Astrocyte (in vitro differentiated cells and primary cell): ENCODE measurements at regions not wholly inside any gene's neighbourhood (a gene's known extent, or its start where the extent isn't known, plus 50 kb on each side); places are given as distances from the start of the nearest gene placed in this dataset.
"Not testable (repeated sequence)": the region's sequence is repeated elsewhere in the genome, so short reads cannot be mapped to it uniquely, and the experiment has no call there.

Experiments used
- DNase-seq: peaks from one replicate; pipeline ENCODE4 v3.0.0-alpha.2; 2010; ENCODE audit warnings: low read depth
- FAIRE-seq: peaks from 2 replicates; lab custom pipeline; 2011; peaks lifted over from hg19 to GRCh38; lab: Jason Lieb, UNC
- H2AFZ ChIP-seq: 2 replicates; pipeline ENCODE4 v1.6.0; 2012; ENCODE audit warnings: low read depth, low read length, inconsistent platforms
- H3K27ac ChIP-seq: 2 replicates; pipeline ENCODE4 v1.5.1; 2011; ENCODE audit warnings: low read depth, low read length, inconsistent platforms
- H3K27me3 ChIP-seq: 2 replicates; pipeline ENCODE4 v1.6.0; 2011; ENCODE audit warnings: low read length, inconsistent platforms; ENCODE audit not compliant: insufficient read depth
- H3K36me3 ChIP-seq: 2 replicates; pipeline ENCODE4 v1.5.1; 2011; ENCODE audit warnings: low read length, inconsistent platforms; ENCODE audit not compliant: insufficient read depth
- H3K4me1 ChIP-seq: 2 replicates; pipeline ENCODE4 v1.5.1; 2011; ENCODE audit warnings: low read length, inconsistent platforms; ENCODE audit not compliant: insufficient read depth
- H3K4me2 ChIP-seq: 2 replicates; pipeline ENCODE4 v1.6.0; 2012; ENCODE audit warnings: low read length, inconsistent platforms
- H3K4me3 ChIP-seq: 2 replicates; pipeline ENCODE4 v1.5.1; 2011; ENCODE audit warnings: low read depth, mild to moderate bottlenecking, low read length, inconsistent platforms; ENCODE audit not compliant: insufficient read depth
- H3K79me2 ChIP-seq: 2 replicates; pipeline ENCODE4 v1.6.0; 2012; ENCODE audit warnings: mild to moderate bottlenecking, low read length, inconsistent platforms; ENCODE audit not compliant: insufficient read depth
- H3K9ac ChIP-seq: 2 replicates; pipeline ENCODE4 v1.6.0; 2012; ENCODE audit warnings: mild to moderate bottlenecking, low read length, inconsistent platforms
- H3K9me3 ChIP-seq: 2 replicates; pipeline ENCODE4 v1.5.1; 2012; ENCODE audit warnings: low read depth, mild to moderate bottlenecking, low read length, inconsistent platforms; ENCODE audit not compliant: insufficient read depth
- H4K20me1 ChIP-seq: 2 replicates; pipeline ENCODE4 v1.6.0; 2012; ENCODE audit warnings: low read length, inconsistent platforms; ENCODE audit not compliant: insufficient read depth
- H3K27ac Mint-ChIP-seq: one replicate; pipeline ENCODE4 v1.8.0; 2021; ENCODE audit warnings: mild to moderate bottlenecking, mixed read lengths; ENCODE audit not compliant: unreplicated experiment
- H3K27me3 Mint-ChIP-seq: one replicate; pipeline ENCODE4 v1.8.0; 2021; ENCODE audit warnings: low read depth, mixed read lengths; ENCODE audit not compliant: unreplicated experiment
- H3K36me3 Mint-ChIP-seq: one replicate; pipeline ENCODE4 v1.8.0; 2021; ENCODE audit warnings: low read depth, mixed read lengths; ENCODE audit not compliant: unreplicated experiment
- H3K4me1 Mint-ChIP-seq: one replicate; pipeline ENCODE4 v1.8.0; 2021; ENCODE audit warnings: low read depth, mixed read lengths; ENCODE audit not compliant: unreplicated experiment
- H3K4me3 Mint-ChIP-seq: one replicate; pipeline ENCODE4 v1.8.0; 2021; ENCODE audit warnings: mild to moderate bottlenecking, moderate library complexity, mixed read lengths; ENCODE audit not compliant: unreplicated experiment
- H3K9me3 Mint-ChIP-seq: one replicate; pipeline ENCODE4 v1.8.0; 2021; ENCODE audit warnings: mild to moderate bottlenecking, mixed read lengths; ENCODE audit not compliant: unreplicated experiment

GRCh38 chr9:66261576-66261975, 524.6 kb downstream of the FOXD4L4 start:
- not testable (repeated sequence) for H3K4me1 Mint-ChIP-seq, H3K79me2 ChIP-seq, H3K9ac ChIP-seq, H3K4me3 Mint-ChIP-seq, DNase-seq, H4K20me1 ChIP-seq, H3K36me3 ChIP-seq, H3K27me3 ChIP-seq, H3K9me3 Mint-ChIP-seq, H2AFZ ChIP-seq, H3K9me3 ChIP-seq, FAIRE-seq, H3K27ac Mint-ChIP-seq, H3K36me3 Mint-ChIP-seq, H3K4me1 ChIP-seq, H3K27ac ChIP-seq, H3K27me3 Mint-ChIP-seq, H3K4me3 ChIP-seq, H3K4me2 ChIP-seq

GRCh38 chr9:66263621-66264020, 526.7 kb downstream of the FOXD4L4 start:
- H3K4me1 ChIP-seq, DNase-seq, H3K4me1 Mint-ChIP-seq, H3K9ac ChIP-seq, H3K9me3 ChIP-seq, FAIRE-seq, H3K27ac Mint-ChIP-seq, H3K9me3 Mint-ChIP-seq, H3K36me3 Mint-ChIP-seq, H3K27me3 Mint-ChIP-seq, H3K4me3 ChIP-seq, H3K4me3 Mint-ChIP-seq, H3K27ac ChIP-seq, H3K27me3 ChIP-seq, H4K20me1 ChIP-seq, H3K36me3 ChIP-seq, H2AFZ ChIP-seq, H3K4me2 ChIP-seq, H3K79me2 ChIP-seq: not testable (repeated sequence)

GRCh38 chr9:66264786-66265185, 527.8 kb downstream of the FOXD4L4 start:
- not testable (repeated sequence) for H3K4me1 Mint-ChIP-seq, H3K4me2 ChIP-seq, H3K4me3 Mint-ChIP-seq, H2AFZ ChIP-seq, H3K27me3 ChIP-seq, FAIRE-seq, H3K27ac ChIP-seq, H3K36me3 ChIP-seq, H3K36me3 Mint-ChIP-seq, H3K27me3 Mint-ChIP-seq, H4K20me1 ChIP-seq, H3K27ac Mint-ChIP-seq, H3K4me3 ChIP-seq, H3K79me2 ChIP-seq, H3K9me3 Mint-ChIP-seq, H3K9ac ChIP-seq, H3K9me3 ChIP-seq, H3K4me1 ChIP-seq, DNase-seq

DNA sequence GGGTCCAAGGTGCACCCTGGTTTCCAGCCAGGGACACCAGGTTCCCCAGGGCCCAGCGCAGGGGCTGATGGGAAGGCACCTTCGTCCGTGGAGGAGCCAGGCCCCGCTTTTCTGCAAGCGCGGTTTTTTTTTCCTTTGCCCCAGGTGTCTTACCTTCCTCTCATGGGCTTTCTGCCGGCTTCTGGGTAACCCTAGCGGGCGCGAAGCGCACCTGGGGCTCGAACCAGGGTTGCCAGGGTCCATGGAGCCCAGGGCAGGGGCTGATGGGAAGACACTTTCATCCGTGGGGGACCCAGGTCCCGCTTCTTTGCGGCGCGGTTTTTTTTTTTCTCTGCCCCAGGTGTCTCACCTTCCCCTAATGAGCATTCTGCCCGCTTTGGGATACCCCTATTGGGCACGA, 529.3 kb downstream of the FOXD4L4 start:
- H3K27ac Mint-ChIP-seq, H4K20me1 ChIP-seq, H3K36me3 ChIP-seq, H3K4me3 Mint-ChIP-seq, H2AFZ ChIP-seq, H3K9ac ChIP-seq, H3K4me1 Mint-ChIP-seq, H3K4me3 ChIP-seq, H3K4me1 ChIP-seq, FAIRE-seq, H3K27me3 Mint-ChIP-seq, H3K36me3 Mint-ChIP-seq, H3K4me2 ChIP-seq, DNase-seq, H3K9me3 Mint-ChIP-seq, H3K79me2 ChIP-seq, H3K27ac ChIP-seq, H3K27me3 ChIP-seq, H3K9me3 ChIP-seq: not testable (repeated sequence)

DNA sequence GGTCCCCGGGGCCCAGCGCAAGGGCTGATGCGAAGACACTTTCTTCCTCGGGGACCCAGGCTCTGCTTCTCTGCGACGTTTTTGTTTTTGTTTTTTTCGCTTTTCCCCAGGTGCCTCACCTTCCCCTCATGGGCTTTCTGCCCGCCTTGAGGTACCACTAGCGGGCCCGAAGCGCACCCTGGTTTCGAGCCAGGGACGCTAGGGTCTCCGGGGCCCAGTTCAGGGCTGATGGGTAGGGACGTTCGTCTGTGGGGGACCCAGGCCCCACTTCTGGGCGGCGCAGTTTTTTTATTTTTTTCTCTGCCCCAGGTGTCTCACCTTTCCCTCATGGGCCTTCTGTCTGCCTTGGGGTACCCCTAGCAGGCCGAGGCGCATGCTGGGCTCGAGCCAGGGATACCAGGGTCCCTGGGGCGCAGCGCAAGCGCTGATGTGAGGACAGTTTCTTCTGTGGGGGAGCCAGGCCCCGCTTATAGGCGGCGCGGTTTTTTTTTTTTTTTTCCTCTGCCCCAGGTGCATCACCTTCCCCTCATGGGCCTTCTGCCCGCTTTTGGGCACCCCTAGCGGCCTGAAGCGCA, 530.0 kb downstream of the FOXD4L4 start:
- H3K9ac ChIP-seq, H3K27ac Mint-ChIP-seq, H3K4me1 Mint-ChIP-seq, H3K4me3 Mint-ChIP-seq, H3K27me3 ChIP-seq, H2AFZ ChIP-seq, H3K36me3 ChIP-seq, H3K9me3 ChIP-seq, H3K4me1 ChIP-seq, H3K79me2 ChIP-seq, H3K27me3 Mint-ChIP-seq, H3K36me3 Mint-ChIP-seq, DNase-seq, H3K4me3 ChIP-seq, H3K9me3 Mint-ChIP-seq, FAIRE-seq, H4K20me1 ChIP-seq, H3K27ac ChIP-seq, H3K4me2 ChIP-seq: not testable (repeated sequence)

DNA sequence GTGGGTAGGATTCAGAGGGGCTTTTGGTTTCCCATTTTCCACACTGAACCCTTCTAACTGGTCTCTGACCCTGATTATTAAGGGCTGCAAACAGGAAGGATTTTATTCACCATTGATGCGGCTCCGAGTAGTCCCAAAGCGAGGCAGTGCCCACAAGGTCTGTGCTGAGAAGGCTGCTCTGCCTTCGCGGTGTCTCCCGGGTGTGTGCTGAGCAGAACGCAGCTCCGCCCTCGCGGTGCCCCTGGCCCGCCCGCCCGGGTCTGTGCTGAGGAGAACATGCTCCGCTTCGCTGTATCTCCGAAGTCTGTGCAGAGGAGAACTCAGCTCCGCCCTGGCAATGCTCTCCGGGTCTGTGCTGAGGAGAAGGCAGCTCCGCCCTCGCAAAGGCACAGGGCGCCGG, 530.7 kb downstream of the FOXD4L4 start:
- not testable (repeated sequence) for H3K36me3 Mint-ChIP-seq, H3K4me1 ChIP-seq, H3K27me3 Mint-ChIP-seq, H3K9me3 ChIP-seq, H3K4me3 Mint-ChIP-seq, H3K27me3 ChIP-seq, H3K79me2 ChIP-seq, H2AFZ ChIP-seq, H3K36me3 ChIP-seq, H3K9me3 Mint-ChIP-seq, DNase-seq, FAIRE-seq, H3K27ac Mint-ChIP-seq, H4K20me1 ChIP-seq, H3K4me1 Mint-ChIP-seq, H3K9ac ChIP-seq, H3K4me2 ChIP-seq, H3K4me3 ChIP-seq, H3K27ac ChIP-seq
